H1 (cell line): ENCODE measurements at regions not wholly inside any gene's neighbourhood (a gene's known extent, or its start where the extent isn't known, plus 50 kb on each side); places are given as distances from the start of the nearest gene placed in this dataset.

ENCODE experiments used
- CTCF ChIA-PET: fragments of 300-600 bp; sonication (Branson Sonifier 250); formaldehyde crosslinking; loops from one replicate; lab custom pipeline; 2021; ENCODE audit not compliant: partially characterized antibody; lab: Charles Lee
- POLR2A ChIA-PET: fragments of 300-600 bp; sonication (Branson Sonifier 250); formaldehyde crosslinking; loops from one replicate; lab custom pipeline; 2021; ENCODE audit warnings: inconsistent platforms; ENCODE audit not compliant: partially characterized antibody; lab: Charles Lee
- DNase-seq, 2 experiments: peaks; one replicate each; pipeline versions ENCODE4 v3.0.0 to v3.0.0-alpha.2; 2010 to 2022; ENCODE audit warnings: low spot score in 2 of 2, low read depth in 1 of 2, mixed read lengths in 1 of 2
- FAIRE-seq: peaks from 2 replicates; lab custom pipeline; 2011; peaks lifted over from hg19 to GRCh38; lab: Jason Lieb, UNC
- H2AFZ ChIP-seq: 2 replicates; pipeline ENCODE4 v1.8.1; 2012; ENCODE audit warnings: low read length, inconsistent platforms
- H2AK5ac ChIP-seq: 2 replicates; pipeline ENCODE4 v1.6.1; 2013; ENCODE audit warnings: low read depth, low read length
- H2BK120ac ChIP-seq: replicated peaks from 2 replicates; pipeline ENCODE3; 2013; ENCODE audit warnings: low read depth, low read length, inconsistent platforms
- H2BK12ac ChIP-seq: 2 replicates; pipeline ENCODE4 v1.6.1; 2013; ENCODE audit warnings: low read depth, low read length
- H2BK15ac ChIP-seq: 2 replicates; pipeline ENCODE4 v1.6.1; 2013; ENCODE audit warnings: low read length
- H2BK20ac ChIP-seq: 2 replicates; pipeline ENCODE4 v1.6.1; 2013; ENCODE audit warnings: low read length
- H2BK5ac ChIP-seq: 2 replicates; pipeline ENCODE4 v1.6.1; 2013; ENCODE audit warnings: low read depth, low read length
- H3K14ac ChIP-seq: 2 replicates; pipeline ENCODE4 v1.6.1; 2013; ENCODE audit warnings: inconsistent platforms; ENCODE audit not compliant: insufficient read length
- H3K18ac ChIP-seq: 2 replicates; pipeline ENCODE4 v1.6.1; 2013; ENCODE audit warnings: low read length; ENCODE audit errors: extremely low read depth
- H3K23ac ChIP-seq: 2 replicates; pipeline ENCODE4 v1.6.1; 2013; ENCODE audit warnings: inconsistent platforms; ENCODE audit not compliant: insufficient read length
- H3K23me2 ChIP-seq: 2 replicates; pipeline ENCODE4 v1.6.1; 2013; ENCODE audit warnings: low read depth, low read length
- H3K27ac ChIP-seq: 2 replicates; pipeline ENCODE4 v1.6.1; 2011; ENCODE audit warnings: low read depth, low read length, inconsistent platforms
- H3K27me3 ChIP-seq, 4 experiments: replicated peaks in 1 of 4; 1 replicate in 1 of 4; 2 replicates in 3 of 4; pipeline versions ENCODE4 v1.6.1 to v1.8.1; 2011 to 2013; ENCODE audit warnings: low read length in 3 of 4, mild to moderate bottlenecking in 3 of 4, inconsistent platforms in 2 of 4, mixed read lengths in 2 of 4, moderate library complexity in 1 of 4; ENCODE audit not compliant: control insufficient read depth in 3 of 4, insufficient read depth in 3 of 4; ENCODE audit errors: extremely low read depth in 1 of 4
- H3K36me3 ChIP-seq, 4 experiments: 2 replicates each; pipeline versions ENCODE4 v1.6.1 to v1.8.1; 2011 to 2013; ENCODE audit warnings: mild to moderate bottlenecking in 4 of 4, low read length in 3 of 4, moderate library complexity in 2 of 4, control low read depth in 1 of 4, inconsistent platforms in 1 of 4; ENCODE audit not compliant: insufficient read depth in 4 of 4, control insufficient read depth in 2 of 4
- H3K4ac ChIP-seq: replicated peaks from 2 replicates; pipeline ENCODE3; 2013; ENCODE audit warnings: low read length, low read depth, mixed read lengths, inconsistent platforms; ENCODE audit not compliant: insufficient read length
- H3K4me1 ChIP-seq, 4 experiments: replicated peaks in 1 of 4; 1 replicate in 1 of 4; 2 replicates in 3 of 4; pipeline versions ENCODE4 v1.6.1 to v1.8.1; 2011 to 2013; ENCODE audit warnings: low read length in 3 of 4, inconsistent platforms in 2 of 4, mixed read lengths in 1 of 4; ENCODE audit not compliant: insufficient read depth in 4 of 4, control insufficient read depth in 3 of 4
- H3K4me2 ChIP-seq, 2 experiments: 2 replicates each; pipeline versions ENCODE4 v1.6.1 to v1.8.1; 2011 to 2013; ENCODE audit warnings: low read depth in 2 of 2, low read length in 2 of 2, control low read depth in 1 of 2, inconsistent platforms in 1 of 2, mild to moderate bottlenecking in 1 of 2; ENCODE audit not compliant: insufficient read depth in 1 of 2
- H3K4me3 ChIP-seq, 4 experiments: fragments of 200-600, 300-600 bp in 1 of 4; sonication (generic), shearing (Covaris generic), sonication (Bioruptor Twin) in 1 of 4; 2 replicates each; pipeline versions ENCODE4 v1.5.1 to v1.8.1; 2011 to 2016; ENCODE audit warnings: low read length in 4 of 4, low read depth in 3 of 4, control low read depth in 2 of 4, inconsistent platforms in 2 of 4, mild to moderate bottlenecking in 2 of 4, mixed read lengths in 1 of 4, moderate library complexity in 1 of 4; ENCODE audit not compliant: insufficient read depth in 2 of 4; ENCODE audit errors: extremely low read depth in 1 of 4
- H3K56ac ChIP-seq: replicated peaks from 2 replicates; pipeline ENCODE3; 2013; ENCODE audit warnings: low read depth, mild to moderate bottlenecking, mixed read lengths, low read length, inconsistent platforms; ENCODE audit not compliant: insufficient read length
- H3K79me1 ChIP-seq: 2 replicates; pipeline ENCODE4 v1.6.1; 2013; ENCODE audit warnings: low read depth, low read length, control low read depth
- H3K79me2 ChIP-seq, 2 experiments: 2 replicates each; pipeline versions ENCODE4 v1.6.1 to v1.8.1; 2012 to 2013; ENCODE audit warnings: low read length in 2 of 2, mild to moderate bottlenecking in 2 of 2, inconsistent platforms in 1 of 2; ENCODE audit not compliant: insufficient read depth in 2 of 2, control insufficient read depth in 1 of 2
- H3K9ac ChIP-seq, 4 experiments: replicated peaks in 1 of 4; 1 replicate in 1 of 4; 2 replicates in 3 of 4; pipeline versions ENCODE4 v1.6.1 to v1.8.1; 2011 to 2013; ENCODE audit warnings: low read depth in 3 of 4, low read length in 3 of 4, control low read depth in 2 of 4, mild to moderate bottlenecking in 2 of 4, moderate library complexity in 2 of 4, inconsistent platforms in 1 of 4; ENCODE audit errors: extremely low read depth in 1 of 4
- H3K9me3 ChIP-seq, 2 experiments: 2 replicates each; pipeline versions ENCODE4 v1.6.1 to v1.8.1; 2012 to 2013; ENCODE audit warnings: mild to moderate bottlenecking in 2 of 2, moderate library complexity in 2 of 2, control low read depth in 1 of 2, inconsistent platforms in 1 of 2, low read depth in 1 of 2, low read length in 1 of 2, mixed read lengths in 1 of 2; ENCODE audit not compliant: insufficient read depth in 2 of 2
- H4K20me1 ChIP-seq, 2 experiments: replicated peaks in 1 of 2; 2 replicates each; pipeline versions ENCODE3 to v1.8.1; 2011 to 2013; ENCODE audit warnings: inconsistent platforms in 2 of 2, low read length in 2 of 2, mild to moderate bottlenecking in 1 of 2; ENCODE audit not compliant: insufficient read depth in 2 of 2, control insufficient read depth in 1 of 2
- H4K5ac ChIP-seq: 2 replicates; pipeline ENCODE4 v1.6.1; 2013; ENCODE audit warnings: low read length, low read depth, mixed read lengths, inconsistent platforms; ENCODE audit not compliant: insufficient read length
- H4K8ac ChIP-seq: 2 replicates; pipeline ENCODE4 v1.8.0; 2013; ENCODE audit warnings: mild to moderate bottlenecking, moderate library complexity, low read length, inconsistent platforms; ENCODE audit not compliant: insufficient read depth; ENCODE audit errors: extremely low read depth
- H4K91ac ChIP-seq: replicated peaks from 2 replicates; pipeline ENCODE3; 2013; ENCODE audit warnings: low read length, mixed read lengths, inconsistent platforms; ENCODE audit not compliant: insufficient read length
- BACH1 ChIP-seq: IDR thresholded peaks from 2 replicates; pipeline ENCODE4 v1.6.1; 2012; ENCODE audit warnings: low read length, improper control_type of control experiment
- BCL11A ChIP-seq, 2 experiments: IDR thresholded peaks; one replicate each; pipeline ENCODE4 v1.6.1; 2011; ENCODE audit warnings: low read depth in 2 of 2, low read length in 2 of 2, mild to moderate bottlenecking in 2 of 2
- CHD2 ChIP-seq: IDR thresholded peaks from 2 replicates; pipeline ENCODE4 v1.6.1; 2012; ENCODE audit warnings: low read length, improper control_type of control experiment
- CREB1 ChIP-seq: IDR thresholded peaks from 2 replicates; pipeline ENCODE4 v1.6.1; 2012; ENCODE audit warnings: inconsistent platforms
- EZH2 ChIP-seq: fragments of 200-600 bp; sonication (generic); IDR thresholded peaks from 2 replicates; pipeline ENCODE4 v1.7.1; 2012; ENCODE audit warnings: low read depth, mild to moderate bottlenecking, moderate library complexity, low read length, inconsistent platforms; ENCODE audit not compliant: severe bottlenecking
- GABPA ChIP-seq: IDR thresholded peaks from 2 replicates; pipeline ENCODE4 v1.6.1; 2011; ENCODE audit warnings: mild to moderate bottlenecking, low read length, moderate library complexity, borderline replicate concordance; ENCODE audit not compliant: insufficient read depth
- HDAC6 ChIP-seq: IDR thresholded peaks from one replicate; pipeline ENCODE4 v1.7.1; 2012; ENCODE audit warnings: low read depth, mild to moderate bottlenecking, inconsistent platforms, low read length, moderate library complexity
- POLR2A ChIP-seq, 2 experiments: IDR thresholded peaks; 1 replicate in 1 of 2; 2 replicates in 1 of 2; pipeline ENCODE4 v1.6.1; 2011; ENCODE audit warnings: low read depth in 2 of 2, low read length in 2 of 2, mild to moderate bottlenecking in 2 of 2; ENCODE audit errors: control extremely low read depth in 1 of 2
- POU5F1 ChIP-seq: IDR thresholded peaks from 2 replicates; pipeline ENCODE4 v1.6.1; 2011; ENCODE audit warnings: low read depth, mild to moderate bottlenecking, low read length, moderate library complexity
- SUZ12 ChIP-seq: fragments of 200-600 bp; sonication (generic); IDR thresholded peaks from 2 replicates; pipeline ENCODE4 v1.6.1; 2012; ENCODE audit warnings: mild to moderate bottlenecking, inconsistent platforms, low read length, moderate library complexity, mixed read lengths
- TAF7 ChIP-seq: optimal IDR thresholded peaks from 2 replicates; pipeline ENCODE3; 2011; ENCODE audit warnings: low read depth, mild to moderate bottlenecking, inconsistent platforms, low read length, moderate library complexity, borderline replicate concordance
- TBP ChIP-seq: IDR thresholded peaks from 2 replicates; pipeline ENCODE4 v1.6.1; 2011; ENCODE audit warnings: low read depth, low read length, improper control_type of control experiment
- ZNF274 ChIP-seq: IDR thresholded peaks from 2 replicates; pipeline ENCODE4 v1.7.0; 2012; ENCODE audit warnings: low read length, borderline replicate concordance; ENCODE audit errors: extremely low read depth
- WGBS, 2 experiments: shearing (Covaris generic) in 1 of 2; methylation state at CpG; one replicate each; pipeline versions ENCODE4 v1.1.6 to v1.1.7; 2013 to 2015; ENCODE audit warnings: low lambda C conversion rate in 2 of 2, mixed read lengths in 2 of 2, inconsistent platforms in 1 of 2, low coverage in 1 of 2, missing lambda C conversion rate in 1 of 2; ENCODE audit not compliant: insufficient replicate concordance in 2 of 2, insufficient coverage in 1 of 2, insufficient read length in 1 of 2; ENCODE audit errors: extremely low coverage in 1 of 2, missing lambda C conversion rate in 1 of 2; 5-methylcytosine and 5-hydroxymethylcytosine counted together
- TF ChIP-seq, protein P1 (sequence below): IDR thresholded peaks from 2 replicates; pipeline ENCODE4 v1.6.1; 2011; ENCODE audit warnings: low read length, improper control_type of control experiment

- WGBS, 2 experiments, result 84% methylated on average over 6 of the region's 6 CpGs; no CpG with 5 or more reads in 1 of the 2 experiments
- H2BK15ac ChIP-seq, result no peak overlapping the region
- ChIA-PET POLR2A (no interaction called here), CTCF (no interaction called here)
- H4K20me1 ChIP-seq, result no peaks in the 10 kb centered on the region
- H3K4me2 ChIP-seq, result no peak overlapping the region
- H3K23me2 ChIP-seq, result no peaks in the 10 kb centered on the region
- H3K4me1 ChIP-seq, result no peaks in the 10 kb centered on the region
- H3K18ac ChIP-seq, result no peak overlapping the region
- H3K36me3 ChIP-seq, result no peaks in the 10 kb centered on the region
- no peaks in the 10 kb centered on the region for H3K79me1 ChIP-seq
- H3K14ac ChIP-seq, result no peak overlapping the region
- no peak overlapping the region for H4K91ac ChIP-seq
- H3K9ac ChIP-seq, result no peak overlapping the region
- no peak overlapping the region for H4K5ac ChIP-seq
- no peak overlapping the region for H2AFZ ChIP-seq
- H3K9me3 ChIP-seq, result no peaks in the 10 kb centered on the region
- H2AK5ac ChIP-seq, result no peak overlapping the region
- H2BK12ac ChIP-seq, result no peak overlapping the region
- FAIRE-seq, result no peak
- H4K8ac ChIP-seq, result no peak overlapping the region; the same call in 1 of the 2 replicates
- no peak overlapping the region for H2BK120ac ChIP-seq
- H2BK20ac ChIP-seq, result no peak overlapping the region
- H3K4ac ChIP-seq, result no peak overlapping the region
- TF ChIP-seq BCL11A (IDR thresholded peaks at IDR 0.05; ENCODE audit: low read depth in 2 of 2, low read length in 2 of 2), result no peak
- no peak for TF ChIP-seq CHD2
- no peak for TF ChIP-seq ZNF274
- no peak for TF ChIP-seq GABPA
- TF ChIP-seq TBP, result no peak
- no peak for TF ChIP-seq TAF7
- no peak for TF ChIP-seq POU5F1
- no peak for TF ChIP-seq CREB1
- TF ChIP-seq POLR2A (IDR thresholded peaks at IDR 0.05; ENCODE audit: control extremely low read depth in 1 of 2, low read depth in 2 of 2, low read length in 2 of 2), result no peak
- TF ChIP-seq, protein P1, sequence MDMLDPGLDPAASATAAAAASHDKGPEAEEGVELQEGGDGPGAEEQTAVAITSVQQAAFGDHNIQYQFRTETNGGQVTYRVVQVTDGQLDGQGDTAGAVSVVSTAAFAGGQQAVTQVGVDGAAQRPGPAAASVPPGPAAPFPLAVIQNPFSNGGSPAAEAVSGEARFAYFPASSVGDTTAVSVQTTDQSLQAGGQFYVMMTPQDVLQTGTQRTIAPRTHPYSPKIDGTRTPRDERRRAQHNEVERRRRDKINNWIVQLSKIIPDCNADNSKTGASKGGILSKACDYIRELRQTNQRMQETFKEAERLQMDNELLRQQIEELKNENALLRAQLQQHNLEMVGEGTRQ, result no peak
- no peak for TF ChIP-seq BACH1
- TF ChIP-seq EZH2, result no peak
- TF ChIP-seq SUZ12, result no peak
- TF ChIP-seq HDAC6, result no peak
- TF ChIP-seq, all 59 proteins: peak for 0
- Histone ChIP-seq H3K27ac (no peak overlapping the region), H3K27me3 (no peaks in the 10 kb centered on the region), H3K23ac (no peak overlapping the region), H3K79me2 (no peaks in the 10 kb centered on the region), H2BK5ac (no peak overlapping the region), H3K56ac (no peak overlapping the region), H3K4me3 (no peak overlapping the region)
- no peak for DNase-seq
These were observed 106.8 kb downstream of the PXDC1 start for GRCh38 chr6:3644739-3645012.
